Esophagus (tissue), 2 donors: ENCODE measurements at regions not wholly inside any gene's neighbourhood (a gene's known extent, or its start where the extent isn't known, plus 50 kb on each side); places are given as distances from the start of the nearest gene placed in this dataset.

ENCODE experiments used
- H3K27ac ChIP-seq, 2 donors: one replicate each; pipeline ENCODE4 v1.5.1; 2013; ENCODE audit warnings: low read depth in 2 of 2, mild to moderate bottlenecking in 2 of 2, inconsistent platforms in 1 of 2, low read length in 1 of 2, moderate library complexity in 1 of 2
- H3K27me3 ChIP-seq, 2 donors: one replicate each; pipeline ENCODE4 v1.6.1; 2013; ENCODE audit warnings: low read length in 2 of 2, control low read depth in 1 of 2, mild to moderate bottlenecking in 1 of 2; ENCODE audit not compliant: insufficient read depth in 2 of 2, control insufficient read depth in 1 of 2
- H3K36me3 ChIP-seq, 2 donors: one replicate each; pipeline ENCODE4 v1.6.1; 2013; ENCODE audit warnings: low read length in 1 of 2; ENCODE audit not compliant: control insufficient read depth in 2 of 2, insufficient read depth in 2 of 2
- H3K4me1 ChIP-seq, 2 donors: one replicate each; pipeline ENCODE4 v1.6.1; 2013; ENCODE audit warnings: low read length in 1 of 2; ENCODE audit not compliant: control insufficient read depth in 2 of 2, insufficient read depth in 2 of 2
- H3K4me3 ChIP-seq, 2 donors: one replicate each; pipeline ENCODE4 v1.5.1; 2013; ENCODE audit warnings: low read length in 2 of 2, mild to moderate bottlenecking in 2 of 2, low read depth in 1 of 2, moderate library complexity in 1 of 2
- H3K9me3 ChIP-seq, 2 donors: one replicate each; pipeline ENCODE4 v1.6.1; 2013; ENCODE audit warnings: mild to moderate bottlenecking in 2 of 2, low read depth in 1 of 2, low read length in 1 of 2, moderate library complexity in 1 of 2; ENCODE audit not compliant: control insufficient read depth in 2 of 2, insufficient read depth in 1 of 2
- WGBS, 2 donors: extraction: QIAGEN DNeasy Blood & Tissue Kit; methylation state at CpG; one replicate each; pipeline ENCODE4 v1.1.7; 2013; 5-methylcytosine and 5-hydroxymethylcytosine counted together
- donor health status: healthy with polysubstance abuse.
- donor health status: Bipolar disorder and iron deficiency.

- Histone ChIP-seq H3K4me1 (no peaks in the 10 kb centered on the region), H3K4me3 (no peak overlapping the region), H3K27me3 (no peaks in the 10 kb centered on the region), H3K9me3 (no peaks in the 10 kb centered on the region), H3K27ac (no peak overlapping the region), H3K36me3 (no peaks in the 10 kb centered on the region)
Observed at GRCh38 chr15:69663441-69663840, 210.8 kb downstream of the RPLP1 start.

DNA sequence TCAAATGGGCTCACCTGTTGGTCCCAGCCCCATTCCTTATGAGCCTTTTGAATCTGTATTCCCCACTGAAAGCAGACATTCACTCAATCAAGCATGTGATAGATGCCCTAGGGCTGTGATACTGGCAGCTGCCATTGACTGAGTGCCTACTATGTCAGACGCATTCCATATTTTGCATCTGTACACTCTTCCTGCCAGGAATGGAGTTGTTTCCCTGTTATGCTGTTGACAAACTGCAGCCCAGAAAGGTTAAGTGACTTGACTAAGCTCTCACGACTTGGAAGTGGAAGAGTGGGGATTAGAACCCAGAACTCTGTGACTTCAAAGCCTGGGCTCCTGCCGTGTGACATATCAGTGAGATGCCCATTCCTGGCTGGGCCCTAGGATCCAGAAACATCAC, 211.4 kb downstream of the RPLP1 start:
- no peaks in the 10 kb centered on the region for H3K4me1 ChIP-seq

DNA sequence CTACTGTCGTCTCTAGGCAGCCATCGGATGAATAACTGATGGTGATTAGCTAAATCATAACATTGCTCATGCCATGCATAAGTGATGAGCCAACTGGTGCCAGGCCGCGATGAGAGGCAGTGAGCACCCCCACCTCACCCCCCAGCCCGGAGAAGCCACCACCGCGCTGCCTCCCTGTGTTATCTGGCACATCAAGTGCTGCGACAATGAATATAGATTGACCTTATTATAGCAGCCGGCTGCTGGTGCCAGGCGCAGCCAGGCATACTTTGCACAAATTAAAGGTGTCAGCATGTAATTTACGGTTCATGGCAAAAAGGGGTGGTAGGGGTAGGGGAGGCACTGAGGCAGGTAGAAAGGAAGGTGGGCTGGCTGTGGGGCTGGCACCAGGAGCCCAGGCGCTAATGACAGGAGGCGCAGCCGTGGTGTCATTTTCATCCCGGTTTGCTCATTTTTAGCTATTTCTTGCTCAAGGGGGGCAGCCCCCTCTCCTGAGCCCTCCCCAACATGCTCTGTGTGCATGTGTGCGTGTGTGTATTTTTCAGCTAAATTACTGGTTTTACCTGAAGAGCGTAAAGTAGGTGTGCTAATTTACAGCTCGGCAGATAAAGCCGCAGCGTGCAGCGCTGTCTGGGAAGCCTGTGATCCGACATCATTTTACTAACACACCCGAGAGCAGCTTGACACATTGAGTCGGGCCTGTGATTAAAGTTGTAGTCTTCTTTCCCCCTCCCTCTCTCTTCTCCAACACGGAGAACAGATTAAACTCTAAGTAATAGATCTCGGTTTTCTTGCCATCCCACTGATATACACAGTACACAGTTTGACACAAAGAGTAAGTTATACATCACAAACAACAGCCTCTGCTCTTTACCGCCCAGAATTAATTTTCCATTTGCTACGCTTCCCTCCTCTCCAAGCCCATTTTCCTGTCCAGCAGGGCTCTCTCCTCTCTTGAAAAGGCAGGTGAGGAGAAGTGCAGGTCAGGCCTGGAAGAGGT, 212.3 kb downstream of the RPLP1 start:
- Histone ChIP-seq H3K4me3 (no peak overlapping the region), H3K36me3 (no peaks in the 10 kb centered on the region), H3K9me3 (no peaks in the 10 kb centered on the region), H3K4me1 (no peaks in the 10 kb centered on the region), H3K27ac (no peak overlapping the region), H3K27me3 (no peaks in the 10 kb centered on the region)
- 67 to 69% methylated on average over 28 of the region's 28 CpGs for WGBS, 2 donors

More for the DNA sequence above, 211.4 kb downstream of the RPLP1 start:
- WGBS, 2 donors = 65 to 74% methylated on average over 3 of the region's 3 CpGs
- Histone ChIP-seq H3K9me3 (no peaks in the 10 kb centered on the region), H3K36me3 (no peaks in the 10 kb centered on the region), H3K27ac (no peak overlapping the region), H3K4me3 (no peak overlapping the region), H3K27me3 (no peaks in the 10 kb centered on the region)

GRCh38 chr15:69665641-69666111, 213.1 kb downstream of the RPLP1 start:
- no peaks in the 10 kb centered on the region for H3K9me3 ChIP-seq
- H3K4me1 ChIP-seq = no peaks in the 10 kb centered on the region
- H3K27ac ChIP-seq = no peak overlapping the region
- H3K27me3 ChIP-seq = no peaks in the 10 kb centered on the region
- H3K4me3 ChIP-seq = no peak overlapping the region
- H3K36me3 ChIP-seq = no peaks in the 10 kb centered on the region
- WGBS, 2 donors = 58 to 71% methylated on average over 10 of the region's 10 CpGs

GRCh38 chr15:69666441-69666882, 213.8 kb downstream of the RPLP1 start:
- Histone ChIP-seq H3K4me1 (no peaks in the 10 kb centered on the region), H3K27ac (no peak overlapping the region), H3K4me3 (no peak overlapping the region), H3K9me3 (no peaks in the 10 kb centered on the region), H3K36me3 (no peaks in the 10 kb centered on the region), H3K27me3 (no peaks in the 10 kb centered on the region)
- 78 to 82% methylated on average over 10 of the region's 10 CpGs for WGBS, 2 donors

- no peaks in the 10 kb centered on the region for H3K4me1 ChIP-seq
- no peaks in the 10 kb centered on the region for H3K36me3 ChIP-seq
- H3K9me3 ChIP-seq = no peaks in the 10 kb centered on the region
- WGBS, 2 donors = 74 to 78% methylated on average over 17 to 19 of the region's 19 CpGs
- H3K27ac ChIP-seq = no peak overlapping the region
- no peak overlapping the region for H3K4me3 ChIP-seq
- H3K27me3 ChIP-seq = no peaks in the 10 kb centered on the region
Observed at GRCh38 chr15:69666921-69667811, 214.5 kb downstream of the RPLP1 start.

- WGBS, 2 donors = 79 to 81% methylated on average over 6 of the region's 6 CpGs
- no peaks in the 10 kb centered on the region for H3K9me3 ChIP-seq
- no peaks in the 10 kb centered on the region for H3K27me3 ChIP-seq
Observed at GRCh38 chr15:69668039-69668705, 215.6 kb downstream of the RPLP1 start.

DNA sequence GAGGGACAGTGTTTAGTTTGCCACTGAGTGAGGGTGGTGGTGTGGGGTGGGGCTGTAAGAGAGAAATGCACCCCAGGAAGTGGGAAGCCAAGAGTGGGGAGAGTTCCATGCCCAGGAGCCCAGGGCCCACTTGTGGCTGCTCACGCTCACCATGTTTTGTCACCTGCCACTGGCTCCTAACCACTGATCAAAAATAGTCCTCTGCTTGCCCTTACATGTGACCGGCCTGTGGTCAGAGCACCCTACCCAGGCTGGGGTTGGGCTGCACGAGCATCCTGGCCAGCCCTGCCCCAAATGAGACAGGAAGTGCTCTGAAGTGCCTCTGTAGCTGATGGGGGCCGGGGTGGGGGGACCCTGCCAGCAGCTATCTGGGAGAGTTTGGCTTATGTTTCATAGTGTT, 216.3 kb downstream of the RPLP1 start:
- no peaks in the 10 kb centered on the region for H3K27me3 ChIP-seq
- no peaks in the 10 kb centered on the region for H3K9me3 ChIP-seq
- no peak overlapping the region for H3K27ac ChIP-seq
- no peaks in the 10 kb centered on the region for H3K4me1 ChIP-seq
- H3K4me3 ChIP-seq = no peak overlapping the region
- 61 to 70% methylated on average over 4 of the region's 4 CpGs for WGBS, 2 donors
- no peaks in the 10 kb centered on the region for H3K36me3 ChIP-seq

More at GRCh38 chr15:69668039-69668705, 215.6 kb downstream of the RPLP1 start:
- Histone ChIP-seq H3K4me3 (no peak overlapping the region), H3K4me1 (no peaks in the 10 kb centered on the region), H3K36me3 (no peaks in the 10 kb centered on the region), H3K27ac (no peak overlapping the region)

DNA sequence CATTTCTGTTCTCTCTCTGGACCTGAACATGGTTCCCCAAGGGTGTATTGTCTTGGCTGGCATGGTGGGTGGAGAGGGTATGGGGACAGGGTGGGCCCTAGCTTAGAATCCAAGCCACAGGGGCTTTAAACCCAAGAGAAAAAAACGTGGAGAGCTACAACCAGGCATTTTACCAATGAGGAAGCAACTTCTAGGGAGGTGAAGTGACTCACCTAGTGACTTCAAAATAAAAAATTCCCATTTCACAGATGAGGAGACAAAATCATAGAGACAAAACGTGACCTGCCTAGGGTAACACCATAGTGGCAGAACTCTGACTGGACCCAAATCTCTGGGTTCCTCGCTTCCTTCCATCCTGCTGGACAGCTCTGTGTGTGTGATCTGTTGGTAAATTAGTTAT, 216.8 kb downstream of the RPLP1 start:
- H3K9me3 ChIP-seq = no peaks in the 10 kb centered on the region
- 71 to 73% methylated on average over 3 of the region's 3 CpGs for WGBS, 2 donors
- H3K4me3 ChIP-seq = no peak overlapping the region
- H3K27me3 ChIP-seq = no peaks in the 10 kb centered on the region
- no peaks in the 10 kb centered on the region for H3K4me1 ChIP-seq
- H3K36me3 ChIP-seq = no peaks in the 10 kb centered on the region
- H3K27ac ChIP-seq = no peak overlapping the region
